A673 (cell line): ENCODE measurements at regions not wholly inside any gene's neighbourhood (a gene's known extent, or its start where the extent isn't known, plus 50 kb on each side); places are given as distances from the start of the nearest gene placed in this dataset.

Experiments
- EZH2 ChIP-seq: fragments of 200-600 bp; sonication (generic); IDR thresholded peaks from 2 replicates; pipeline ENCODE4 v1.6.1; 2017; ENCODE audit warnings: borderline replicate concordance, low read depth, mild to moderate bottlenecking, mixed read lengths, antibody characterized with exemption, low read length; ENCODE audit not compliant: poor library complexity, severe bottlenecking
- TF ChIP-seq, protein P1 (sequence below): fragments of 300-800, 200-600 bp; sonication (generic); conservative IDR thresholded peaks from 2 replicates; pipeline ENCODE4 v1.5.1; 2017; ENCODE audit warnings: low read depth, mild to moderate bottlenecking, antibody characterized with exemption, low read length, moderate library complexity, mixed read lengths

DNA sequence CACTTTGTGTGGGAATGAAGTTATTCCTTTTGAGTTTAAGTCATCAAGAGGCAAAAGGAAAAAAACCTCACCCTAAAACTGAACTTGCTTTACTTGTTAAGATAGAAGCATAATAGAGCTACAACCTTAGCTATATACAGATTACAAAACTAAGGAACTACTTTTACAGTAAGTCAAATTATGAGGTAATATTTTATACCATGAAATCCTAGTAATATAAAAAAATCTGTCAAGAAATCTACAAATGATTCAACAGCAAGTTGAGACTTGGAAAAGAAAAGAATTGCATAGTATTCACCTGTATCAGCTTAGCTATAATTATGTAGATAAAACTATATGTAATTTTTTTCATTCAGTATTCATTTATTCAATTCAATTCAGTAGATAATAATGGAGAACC, 335.3 kb downstream of the KLF5 start:
- TF ChIP-seq, protein P1, sequence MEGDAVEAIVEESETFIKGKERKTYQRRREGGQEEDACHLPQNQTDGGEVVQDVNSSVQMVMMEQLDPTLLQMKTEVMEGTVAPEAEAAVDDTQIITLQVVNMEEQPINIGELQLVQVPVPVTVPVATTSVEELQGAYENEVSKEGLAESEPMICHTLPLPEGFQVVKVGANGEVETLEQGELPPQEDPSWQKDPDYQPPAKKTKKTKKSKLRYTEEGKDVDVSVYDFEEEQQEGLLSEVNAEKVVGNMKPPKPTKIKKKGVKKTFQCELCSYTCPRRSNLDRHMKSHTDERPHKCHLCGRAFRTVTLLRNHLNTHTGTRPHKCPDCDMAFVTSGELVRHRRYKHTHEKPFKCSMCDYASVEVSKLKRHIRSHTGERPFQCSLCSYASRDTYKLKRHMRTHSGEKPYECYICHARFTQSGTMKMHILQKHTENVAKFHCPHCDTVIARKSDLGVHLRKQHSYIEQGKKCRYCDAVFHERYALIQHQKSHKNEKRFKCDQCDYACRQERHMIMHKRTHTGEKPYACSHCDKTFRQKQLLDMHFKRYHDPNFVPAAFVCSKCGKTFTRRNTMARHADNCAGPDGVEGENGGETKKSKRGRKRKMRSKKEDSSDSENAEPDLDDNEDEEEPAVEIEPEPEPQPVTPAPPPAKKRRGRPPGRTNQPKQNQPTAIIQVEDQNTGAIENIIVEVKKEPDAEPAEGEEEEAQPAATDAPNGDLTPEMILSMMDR, result no peak
- TF ChIP-seq EZH2, result no peak
